Fibroblast of villous mesenchyme (primary cell): ENCODE measurements at regions not wholly inside any gene's neighbourhood (a gene's known extent, or its start where the extent isn't known, plus 50 kb on each side); places are given as distances from the start of the nearest gene placed in this dataset.

Source experiments
- DNase-seq: peaks from one replicate; pipeline ENCODE4 v3.0.0-alpha.2; 2010; ENCODE audit warnings: low read depth
- H3K4me3 ChIP-seq: 2 replicates; pipeline ENCODE4 v1.5.1; 2011; ENCODE audit warnings: low read depth, mild to moderate bottlenecking, low read length
- TF ChIP-seq, protein P1 (sequence below): IDR thresholded peaks from 2 replicates; pipeline ENCODE4 v1.5.1; 2012; ENCODE audit warnings: low read depth, mild to moderate bottlenecking, low read length; ENCODE audit not compliant: insufficient read depth

DNA sequence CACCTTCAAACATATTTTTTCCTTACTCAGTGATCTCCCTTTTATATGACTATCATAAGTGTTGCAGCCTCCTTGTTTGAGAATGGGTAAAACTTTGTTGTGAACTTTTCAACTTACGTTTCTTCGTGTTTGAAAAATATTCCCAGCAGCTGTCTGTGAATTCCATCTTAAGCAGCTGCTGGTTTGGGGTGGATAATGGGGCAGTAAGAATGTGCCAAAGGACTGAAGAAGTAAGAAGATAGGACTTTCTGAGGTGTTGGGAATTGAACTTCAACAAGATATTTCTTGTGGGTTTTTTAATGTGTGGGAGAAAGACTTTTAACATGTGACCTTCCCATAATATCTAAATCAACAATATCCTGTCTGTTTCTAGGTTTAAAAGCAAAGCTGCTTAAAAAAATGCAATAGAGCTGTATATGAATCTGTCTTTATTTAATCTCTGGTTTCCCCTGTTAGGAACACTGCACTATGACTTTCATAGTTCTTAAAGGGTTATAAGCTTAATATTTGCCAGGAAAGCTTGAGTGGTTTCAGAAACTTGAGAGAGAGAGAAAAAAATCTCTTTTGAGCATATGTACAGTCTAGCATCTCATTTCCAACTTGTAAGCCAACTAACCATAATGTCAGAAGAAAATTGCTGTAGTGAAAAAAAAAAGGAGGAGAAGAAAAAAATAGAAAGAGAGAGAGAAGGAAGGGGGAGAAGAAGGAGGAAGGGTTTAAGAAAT is 1659.2 kb upstream of the FLRT2 start:
- H3K4me3 ChIP-seq, result no peak overlapping the region
- DNase-seq, result peak; percentile 32
- TF ChIP-seq, protein P1, sequence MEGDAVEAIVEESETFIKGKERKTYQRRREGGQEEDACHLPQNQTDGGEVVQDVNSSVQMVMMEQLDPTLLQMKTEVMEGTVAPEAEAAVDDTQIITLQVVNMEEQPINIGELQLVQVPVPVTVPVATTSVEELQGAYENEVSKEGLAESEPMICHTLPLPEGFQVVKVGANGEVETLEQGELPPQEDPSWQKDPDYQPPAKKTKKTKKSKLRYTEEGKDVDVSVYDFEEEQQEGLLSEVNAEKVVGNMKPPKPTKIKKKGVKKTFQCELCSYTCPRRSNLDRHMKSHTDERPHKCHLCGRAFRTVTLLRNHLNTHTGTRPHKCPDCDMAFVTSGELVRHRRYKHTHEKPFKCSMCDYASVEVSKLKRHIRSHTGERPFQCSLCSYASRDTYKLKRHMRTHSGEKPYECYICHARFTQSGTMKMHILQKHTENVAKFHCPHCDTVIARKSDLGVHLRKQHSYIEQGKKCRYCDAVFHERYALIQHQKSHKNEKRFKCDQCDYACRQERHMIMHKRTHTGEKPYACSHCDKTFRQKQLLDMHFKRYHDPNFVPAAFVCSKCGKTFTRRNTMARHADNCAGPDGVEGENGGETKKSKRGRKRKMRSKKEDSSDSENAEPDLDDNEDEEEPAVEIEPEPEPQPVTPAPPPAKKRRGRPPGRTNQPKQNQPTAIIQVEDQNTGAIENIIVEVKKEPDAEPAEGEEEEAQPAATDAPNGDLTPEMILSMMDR, result no peak

DNA sequence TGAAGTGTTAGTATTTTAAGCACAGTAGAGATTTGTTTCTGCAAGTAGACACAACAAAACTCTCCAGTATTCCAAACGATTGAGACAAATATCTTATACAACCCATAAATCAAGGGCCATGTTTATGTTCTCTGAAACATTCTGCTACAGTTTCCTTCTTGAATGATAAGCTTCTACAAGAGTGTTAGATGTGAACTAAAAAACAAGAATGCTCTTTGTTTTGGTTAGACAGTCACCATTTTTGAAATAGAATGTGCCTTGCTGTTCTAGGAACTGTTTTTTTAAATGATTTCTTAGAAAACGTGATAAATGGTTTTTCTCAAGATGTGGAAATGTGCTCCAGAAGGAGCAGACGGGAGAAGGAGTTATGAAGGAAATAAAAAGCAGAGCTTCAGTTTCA is 1656.3 kb upstream of the FLRT2 start:
- peak; percentile 52 for DNase-seq
- TF ChIP-seq, protein P1, result no peak
- no peak overlapping the region for H3K4me3 ChIP-seq

DNA sequence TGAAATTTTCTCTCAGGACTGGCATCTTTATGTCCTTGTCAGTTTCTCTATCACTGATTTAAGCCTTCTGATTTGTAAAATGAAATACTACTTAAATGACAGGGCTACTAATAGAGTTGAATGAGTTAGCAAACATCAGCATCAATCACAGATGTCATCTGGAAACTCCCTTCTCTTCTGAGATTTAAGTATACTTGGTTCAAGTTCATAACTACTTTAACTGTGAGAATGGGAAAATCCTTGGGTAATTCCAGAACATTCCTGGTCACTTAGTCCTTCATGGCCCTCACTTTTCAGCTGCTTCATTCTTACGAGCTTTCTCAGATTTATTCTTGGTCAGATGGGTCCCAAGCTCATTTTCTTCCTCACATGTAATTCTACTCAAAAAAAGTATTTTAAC is 1655.3 kb upstream of the FLRT2 start:
- peak; percentile 18 for DNase-seq

DNA sequence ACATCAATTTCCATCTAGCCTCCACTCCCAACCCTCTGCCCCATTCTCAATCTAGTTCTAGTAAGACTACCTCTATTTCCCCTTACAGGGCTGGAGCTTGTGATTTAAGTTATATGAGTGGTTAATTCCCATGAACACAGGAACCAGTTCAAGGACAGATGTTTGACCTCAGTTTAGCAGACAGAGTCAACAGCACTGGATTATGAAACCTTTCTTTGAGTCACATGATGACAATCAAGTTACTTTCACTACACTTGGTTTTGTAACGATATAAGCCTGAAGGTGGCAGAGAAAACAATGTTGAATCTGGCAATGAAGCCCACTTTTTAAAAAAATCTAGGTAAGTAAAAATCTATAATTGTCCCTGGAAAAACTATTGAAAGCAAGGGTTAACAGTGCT is 1646.2 kb upstream of the FLRT2 start:
- peak; percentile 12 for DNase-seq
- no peak overlapping the region for H3K4me3 ChIP-seq
- TF ChIP-seq, protein P1, result no peak

More for the DNA sequence above, 1655.3 kb upstream of the FLRT2 start:
- TF ChIP-seq, protein P1, result no peak
- H3K4me3 ChIP-seq, result no peak overlapping the region

DNA sequence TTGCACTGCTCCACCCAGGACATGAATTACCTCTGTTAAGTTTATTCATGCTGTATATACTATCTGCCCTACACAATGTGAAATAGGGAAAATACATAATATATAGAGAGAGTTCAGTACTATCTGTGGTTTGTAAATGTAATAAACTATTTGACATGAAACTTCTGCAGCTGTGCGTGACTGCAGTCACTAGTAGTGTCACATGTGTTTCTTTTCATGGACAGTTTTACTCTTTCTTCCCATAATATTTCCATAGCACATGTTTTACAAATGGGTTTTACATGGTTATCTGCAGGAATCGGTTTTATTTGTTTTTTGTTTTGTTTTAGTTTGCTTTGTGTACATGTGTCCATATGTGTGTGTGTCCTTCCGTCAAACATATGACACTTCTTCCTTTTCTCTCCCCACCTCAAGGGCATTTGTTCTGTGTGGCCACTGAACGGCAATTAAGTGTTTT is 1644.1 kb upstream of the FLRT2 start:
- peak; percentile 53 for DNase-seq
- H3K4me3 ChIP-seq, result no peak overlapping the region

DNA sequence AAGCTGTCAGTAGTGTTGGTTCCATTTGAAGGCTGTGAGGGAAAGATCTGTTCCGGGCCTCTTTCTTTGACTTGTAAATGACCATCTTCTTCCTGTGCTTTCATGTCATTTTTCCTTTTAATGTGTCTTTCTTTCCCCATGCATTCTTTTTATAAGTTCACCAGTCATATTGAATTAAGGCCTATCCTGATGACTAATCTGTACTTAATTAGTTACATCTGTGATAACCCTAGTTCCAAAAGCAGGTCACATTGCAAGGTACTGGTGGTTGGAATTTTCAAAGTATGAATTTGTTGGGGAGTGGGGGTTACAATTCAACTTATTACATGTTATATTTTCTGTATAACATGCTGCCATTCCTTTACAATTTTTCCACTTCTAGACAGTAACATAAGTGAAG is 1642.1 kb upstream of the FLRT2 start:
- H3K4me3 ChIP-seq, result no peak overlapping the region
- TF ChIP-seq, protein P1, result no peak
- peak; percentile 3 for DNase-seq

More for the DNA sequence above, 1644.1 kb upstream of the FLRT2 start:
- TF ChIP-seq, protein P1, result no peak

DNA sequence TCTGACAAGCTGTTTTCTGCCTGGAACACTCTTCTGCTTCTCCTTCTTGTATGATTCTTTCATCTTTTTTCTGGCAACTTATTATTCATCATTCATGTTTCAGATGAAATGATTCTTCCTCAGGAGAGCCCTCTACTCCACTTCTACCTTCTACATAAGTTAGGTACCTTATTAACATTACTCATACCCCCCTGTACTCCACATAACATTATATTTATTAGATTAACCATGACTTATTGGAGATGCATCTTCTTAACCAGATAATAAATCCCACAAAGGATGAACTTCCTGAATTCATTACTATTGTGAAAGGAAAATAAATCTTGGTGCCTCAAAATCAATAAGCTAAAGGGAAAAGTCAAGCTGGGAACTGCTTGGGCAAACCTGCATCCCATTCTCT is 1636.5 kb upstream of the FLRT2 start:
- no peak for DNase-seq
- no peak overlapping the region for H3K4me3 ChIP-seq
- TF ChIP-seq, protein P1, result no peak
